GM10248 (cell line): ENCODE measurements at regions not wholly inside any gene's neighbourhood (a gene's known extent, or its start where the extent isn't known, plus 50 kb on each side); places are given as distances from the start of the nearest gene placed in this dataset.

Experiments
- CTCF ChIA-PET: fragments of 300-600 bp; sonication (Branson Sonifier 250); formaldehyde crosslinking; extraction: SDS; loops from one replicate; lab custom pipeline; 2021; ENCODE audit warnings: antibody characterized with exemption; lab: Yijun Ruan, JAX
- POLR2A ChIA-PET: fragments of 350-650 bp; sonication (Branson Sonifier 250); formaldehyde crosslinking; extraction: SDS; loops from one replicate; lab custom pipeline; 2020; ENCODE audit warnings: antibody characterized with exemption; lab: Yijun Ruan, JAX
- DNase-seq: peaks from one replicate; pipeline ENCODE4 v3.0.0; 2012; ENCODE audit errors: extremely low spot score
- CTCF ChIP-seq: IDR thresholded peaks from 2 replicates; pipeline ENCODE4 v1.5.1; 2012; ENCODE audit warnings: mild to moderate bottlenecking, low read depth; ENCODE audit errors: extremely low read depth, missing control alignments, control extremely low read depth

DNA sequence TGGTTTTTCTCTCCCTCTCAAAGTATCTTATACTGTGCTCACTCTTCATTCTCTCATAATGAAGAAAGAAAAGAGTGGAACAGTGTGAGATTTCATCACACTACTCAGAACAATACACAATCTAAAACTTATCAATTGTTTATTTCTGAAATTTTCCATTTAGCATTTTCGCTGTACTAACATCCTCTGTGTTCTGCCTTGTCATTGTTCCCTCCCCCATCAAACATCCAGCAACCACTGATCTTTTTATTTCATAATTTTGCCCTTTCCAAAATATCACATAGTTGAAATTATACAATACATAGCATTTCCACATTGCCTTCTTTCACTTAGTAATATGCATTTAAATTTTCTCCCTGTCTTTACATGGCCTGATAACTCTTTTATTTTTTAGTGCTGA lies 658.7 kb downstream of the SLITRK1 start:
- DNase-seq, result no peak
- POLR2A ChIA-PET, result no interaction called here
- no peak for TF ChIP-seq CTCF
- CTCF ChIA-PET, result no interaction called here

- CTCF ChIA-PET, result no interaction called here
- TF ChIP-seq CTCF, result no peak
- DNase-seq, result no peak
- POLR2A ChIA-PET, result no interaction called here
These were observed 660.4 kb downstream of the SLITRK1 start for GRCh38 chr13:83221813-83222241.

- POLR2A ChIA-PET, result no interaction called here
- DNase-seq, result no peak
- TF ChIP-seq CTCF, result no peak
- CTCF ChIA-PET, result no interaction called here
These were observed 661.0 kb downstream of the SLITRK1 start for GRCh38 chr13:83221256-83221655.

- ChIA-PET POLR2A (no interaction called here), CTCF (no interaction called here)
- no peak for DNase-seq
- TF ChIP-seq CTCF, result no peak
These were observed 662.0 kb downstream of the SLITRK1 start for GRCh38 chr13:83220241-83220640.

DNA sequence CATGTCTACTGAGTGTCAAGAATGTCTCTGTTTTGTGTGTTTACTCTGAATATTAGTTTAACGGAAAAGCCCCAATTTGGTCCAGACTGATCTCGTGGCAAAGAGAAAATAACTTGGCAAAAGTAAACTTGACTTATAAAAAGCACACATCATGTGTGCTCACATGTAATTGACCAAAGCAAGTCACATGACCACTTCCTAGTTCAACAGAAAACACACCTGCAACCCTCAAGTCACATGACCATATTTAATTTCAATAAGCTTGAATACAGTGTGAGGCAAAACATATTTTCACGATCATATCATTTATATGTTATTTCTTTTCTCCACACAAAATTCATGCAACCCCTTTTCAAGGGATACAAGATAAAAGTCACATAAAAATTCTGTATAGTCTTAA lies 662.4 kb downstream of the SLITRK1 start:
- CTCF ChIA-PET, result interaction anchor here (1.1 to 1.7 kb wide), 3 partner anchors 9 to 13 kb away, joined by 3 to 4 read pairs (median 3); no protein-coding TSS in a partner anchor
- POLR2A ChIA-PET, result no interaction called here
- no peak for TF ChIP-seq CTCF
- no peak for DNase-seq

DNA sequence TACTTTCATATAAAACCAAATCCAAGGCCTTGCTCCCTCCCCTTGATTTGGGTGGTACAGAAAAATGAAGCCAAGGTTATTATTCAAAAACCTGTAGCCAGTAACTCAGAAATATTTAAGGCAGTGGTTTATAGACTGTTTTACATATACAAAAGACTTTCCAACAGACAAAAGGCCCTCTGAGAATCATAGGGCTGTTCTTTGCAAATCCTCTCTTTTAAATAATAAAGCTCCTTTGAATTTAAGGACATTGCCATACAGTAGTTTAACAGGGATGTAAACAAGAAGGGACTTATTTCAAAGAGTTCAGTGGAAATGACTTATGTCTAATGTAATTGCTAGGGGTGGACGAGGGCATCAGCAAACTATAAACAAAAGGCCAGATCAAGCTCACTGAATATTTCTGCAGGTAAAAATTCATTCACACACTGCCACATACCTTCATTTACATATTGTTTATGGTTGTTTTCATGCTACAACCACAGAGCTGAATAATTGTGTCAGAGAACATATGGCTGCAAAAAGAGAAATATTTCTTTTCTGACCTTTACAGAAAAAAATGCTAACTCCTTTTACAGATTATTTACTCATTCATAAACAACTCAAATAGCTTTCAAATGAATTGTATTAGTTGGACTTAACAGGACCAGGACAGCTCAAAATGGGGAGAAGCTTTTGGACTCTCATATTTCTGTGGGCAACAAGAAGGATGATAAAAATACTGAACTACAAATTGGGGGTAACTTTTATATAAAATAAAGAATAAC lies 665.6 kb downstream of the SLITRK1 start:
- TF ChIP-seq CTCF, result no peak
- CTCF ChIA-PET, result interaction anchor here (1.3 kb wide), 1 partner anchor 12 kb away, joined by 3 read pairs; no protein-coding TSS in a partner anchor
- POLR2A ChIA-PET, result no interaction called here
- DNase-seq, result no peak

DNA sequence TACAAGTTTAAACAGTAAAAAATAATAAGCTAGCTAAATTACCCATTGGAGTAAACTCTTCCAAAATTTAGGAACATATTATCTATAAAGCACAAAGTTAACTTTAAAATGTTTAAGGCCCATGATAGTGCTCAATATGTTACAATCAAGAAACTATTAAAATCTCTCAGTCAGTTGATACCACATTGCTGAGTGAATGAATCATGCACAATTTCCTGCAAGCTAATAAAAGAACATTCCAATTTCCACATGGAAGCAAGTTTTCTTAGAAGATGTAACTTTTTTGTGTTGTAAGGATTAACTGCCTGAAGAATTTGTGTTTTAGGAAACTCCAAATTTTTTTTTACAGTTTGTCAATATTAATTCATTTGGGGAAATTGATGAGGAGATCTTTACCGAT lies 666.6 kb downstream of the SLITRK1 start:
- POLR2A ChIA-PET, result no interaction called here
- CTCF ChIA-PET, result interaction anchor here (1.1 kb wide), 1 partner anchor 14 kb away, joined by 5 read pairs; no protein-coding TSS in a partner anchor
- no peak for TF ChIP-seq CTCF

More for the DNA sequence above, 666.6 kb downstream of the SLITRK1 start:
- no peak for DNase-seq
